T-helper 1 cell treated with Interleukin-12 subunit alpha and Interleukin-12 subunit beta and Interleukin-4 antibody, amounts not matched to agents 30 ng/mL and 1 ng/mL, for 36 hours (primary cell): ENCODE measurements at regions not wholly inside any gene's neighbourhood (a gene's known extent, or its start where the extent isn't known, plus 50 kb on each side); places are given as distances from the start of the nearest gene placed in this dataset.

Experiments
- intact Hi-C: fragments of 100-400 bp; cut with micrococcal nuclease; formaldehyde crosslinking; loops from one replicate; pipeline ENCODE4 v1.15.1; 2024

GRCh38 chr1:193311226-193311948 lies 125.0 kb upstream of the B3GALT2 start:
- intact Hi-C loops = no loop called here

- intact Hi-C loops = no loop called here
Measured at GRCh38 chr1:193310564-193310963, 124.2 kb upstream of the B3GALT2 start.

- intact Hi-C loops = no loop called here
Measured at GRCh38 chr1:193309936-193310475, 123.6 kb upstream of the B3GALT2 start.

- intact Hi-C loops = no loop called here
Measured at GRCh38 chr1:193308438-193308837, 122.0 kb upstream of the B3GALT2 start.

GRCh38 chr1:193306430-193306829 lies 120.0 kb upstream of the B3GALT2 start:
- intact Hi-C loops = no loop called here
